Naive thymus-derived CD8-positive, alpha-beta T cell (primary cell): ENCODE measurements at regions not wholly inside any gene's neighbourhood (a gene's known extent, or its start where the extent isn't known, plus 50 kb on each side); places are given as distances from the start of the nearest gene placed in this dataset.
A peak's percentile ranks its signal among the peaks of the same experiment; 100 is the strongest.

Source experiments
- ATAC-seq, 2 donors: fragments of 150-1000 bp; cut with Tn5 transposase in 1 of 2; sonication (Bioruptor Pico), chemical (Tn5 transposase) in 1 of 2; 1 replicate in 1 of 2; 2 replicates in 1 of 2; pipeline ENCODE4 v1.10.0; 2021; ENCODE audit warnings: mild to moderate bottlenecking in 2 of 2, moderate library complexity in 2 of 2
- POLR2A ChIA-PET: fragments of 350-600 bp; sonication (Branson Sonifier 250); formaldehyde crosslinking; loops from one replicate; lab custom pipeline; 2021; ENCODE audit warnings: antibody characterized with exemption; lab: Charles Lee
- DNase-seq, 10 donors: peaks; one replicate each; pipeline versions ENCODE4 v3.0.0 to v3.0.0-alpha.2; 2020 to 2022
- H3K27ac Mint-ChIP-seq, 10 donors: one replicate each; pipeline ENCODE4 v1.8.0; 2020 to 2022; ENCODE audit warnings: mild to moderate bottlenecking in 10 of 10, mixed read lengths in 10 of 10, moderate library complexity in 4 of 10, inconsistent platforms in 1 of 10
- H3K27me3 Mint-ChIP-seq, 5 donors: one replicate each; pipeline ENCODE4 v1.8.0; 2021 to 2022; ENCODE audit warnings: mixed read lengths in 5 of 5
- H3K36me3 Mint-ChIP-seq, 3 donors: one replicate each; pipeline ENCODE4 v1.8.0; 2020 to 2022; ENCODE audit warnings: mixed read lengths in 3 of 3, mild to moderate bottlenecking in 2 of 3, inconsistent platforms in 1 of 3
- H3K4me1 Mint-ChIP-seq, 4 donors: one replicate each; pipeline ENCODE4 v1.8.0; 2021 to 2022; ENCODE audit warnings: mixed read lengths in 4 of 4
- H3K4me3 Mint-ChIP-seq, 10 donors: one replicate each; pipeline ENCODE4 v1.8.0; 2020 to 2022; ENCODE audit warnings: mild to moderate bottlenecking in 10 of 10, mixed read lengths in 10 of 10, moderate library complexity in 6 of 10, inconsistent platforms in 1 of 10
- H3K9me3 Mint-ChIP-seq, 9 donors: one replicate each; pipeline ENCODE4 v1.8.0; 2020 to 2022; ENCODE audit warnings: mixed read lengths in 9 of 9, mild to moderate bottlenecking in 3 of 9, inconsistent platforms in 1 of 9, moderate library complexity in 1 of 9

- Mint-ChIP-seq H3K36me3 (peaks cover 0 to 19% (median 9%) of the 10 kb centered on the region in 3 donors), H3K27me3 (no peaks in the 10 kb centered on the region), H3K4me1 (peaks cover 31 to 84% (median 79%) of the 10 kb centered on the region in 4 donors), H3K4me3 (no peak overlapping the region), H3K9me3 (no peaks in the 10 kb centered on the region), H3K27ac (peak overlapping the region in 1 of 10 donors; percentile 61)
- ATAC-seq (no peak), DNase-seq (no peak)
- POLR2A ChIA-PET, result interaction anchor here (0.7 to 1.3 kb wide), 2 partner anchors 14 to 21 kb away, joined by 3 to 4 read pairs; no protein-coding TSS in a partner anchor
Observed at GRCh38 chr13:74084375-74084935, 49.7 kb downstream of the KLF12 start.

- Mint-ChIP-seq H3K9me3 (no peaks in the 10 kb centered on the region), H3K27me3 (no peaks in the 10 kb centered on the region), H3K4me1 (peaks cover 27 to 81% (median 74%) of the 10 kb centered on the region in 4 donors), H3K27ac (peak overlapping the region in 5 of 10 donors; percentile 14 to 65 (median 55)), H3K36me3 (peaks cover 0 to 27% (median 17%) of the 10 kb centered on the region in 3 donors), H3K4me3 (no peak overlapping the region)
- no peak for ATAC-seq
- no peak for DNase-seq
- POLR2A ChIA-PET, result interaction anchor here (0.6 to 0.7 kb wide), 4 partner anchors 12 to 66 kb away, joined by 3 to 5 read pairs (median 4); no protein-coding TSS in a partner anchor
Observed at GRCh38 chr13:74082741-74083160, 51.5 kb downstream of the KLF12 start.

- Mint-ChIP-seq H3K9me3 (no peaks in the 10 kb centered on the region), H3K27ac (peak overlapping the region in 5 of 10 donors; percentile 23 to 79 (median 56)), H3K4me3 (no peak overlapping the region), H3K27me3 (no peaks in the 10 kb centered on the region), H3K36me3 (peaks cover 0 to 21% (median 15%) of the 10 kb centered on the region in 3 donors), H3K4me1 (peaks cover 27 to 82% (median 67%) of the 10 kb centered on the region in 4 donors)
- peak; percentile 49 to 62 for ATAC-seq
- POLR2A ChIA-PET, result interaction anchor here (1.0 to 1.1 kb wide), 2 partner anchors 10 to 11 kb away, joined by 3 to 5 read pairs; no protein-coding TSS in a partner anchor
- DNase-seq, result no peak
Observed at GRCh38 chr13:74080762-74081161, 53.4 kb downstream of the KLF12 start.

- DNase-seq (no peak), ATAC-seq (no peak)
- peak overlapping the region in 3 of 10 donors; percentile 1 to 60 (median 17) for H3K27ac Mint-ChIP-seq
- H3K9me3 Mint-ChIP-seq, result peaks cover 0 to 4% (median 0%) of the 10 kb centered on the region in 9 donors
- H3K4me3 Mint-ChIP-seq, result no peak overlapping the region
- H3K27me3 Mint-ChIP-seq, result no peaks in the 10 kb centered on the region
- POLR2A ChIA-PET, result no interaction called here
- peaks cover 4 to 21% (median 15%) of the 10 kb centered on the region in 3 donors for H3K36me3 Mint-ChIP-seq
- H3K4me1 Mint-ChIP-seq, result peaks cover 32 to 86% (median 71%) of the 10 kb centered on the region in 4 donors
Observed at GRCh38 chr13:74077792-74078191, 56.4 kb downstream of the KLF12 start.

GRCh38 chr13:74077375-74077774 lies 56.8 kb downstream of the KLF12 start:
- DNase-seq (no peak), ATAC-seq (no peak)
- peak overlapping the region in 1 of 10 donors; percentile 60 for H3K27ac Mint-ChIP-seq
- H3K4me3 Mint-ChIP-seq, result no peak overlapping the region
- peaks cover 28 to 83% (median 68%) of the 10 kb centered on the region in 4 donors for H3K4me1 Mint-ChIP-seq
- POLR2A ChIA-PET, result no interaction called here
- peaks cover 0 to 7% (median 0%) of the 10 kb centered on the region in 9 donors for H3K9me3 Mint-ChIP-seq
- no peaks in the 10 kb centered on the region for H3K27me3 Mint-ChIP-seq
- peaks cover 5 to 16% (median 15%) of the 10 kb centered on the region in 3 donors for H3K36me3 Mint-ChIP-seq

GRCh38 chr13:74074723-74075122 lies 59.5 kb downstream of the KLF12 start:
- peak overlapping the region in 7 of 10 donors; percentile 22 to 78 (median 49) for H3K27ac Mint-ChIP-seq
- POLR2A ChIA-PET, result interaction anchor here (1.1 to 2.3 kb wide), 2 partner anchors 58 to 212 kb away, joined by 6 to 10 read pairs; no protein-coding TSS in a partner anchor

GRCh38 chr13:74073274-74073673 lies 60.9 kb downstream of the KLF12 start:
- Mint-ChIP-seq H3K27ac (peak overlapping the region in 3 of 10 donors; percentile 49 to 60 (median 53)), H3K36me3 (peaks cover 0 to 5% (median 3%) of the 10 kb centered on the region in 3 donors), H3K9me3 (peaks cover 0 to 7% (median 0%) of the 10 kb centered on the region in 9 donors), H3K4me1 (peaks cover 45 to 87% (median 68%) of the 10 kb centered on the region in 4 donors), H3K4me3 (no peak overlapping the region), H3K27me3 (no peaks in the 10 kb centered on the region)
- DNase-seq (no peak), ATAC-seq (no peak)
- POLR2A ChIA-PET, result interaction anchor here (0.8 to 2.3 kb wide), 2 partner anchors 18 to 60 kb away, joined by 3 to 10 read pairs; no protein-coding TSS in a partner anchor

More at GRCh38 chr13:74074723-74075122, 59.5 kb downstream of the KLF12 start:
- DNase-seq, result no peak
- peaks cover 0 to 7% (median 0%) of the 10 kb centered on the region in 9 donors for H3K9me3 Mint-ChIP-seq
- H3K4me1 Mint-ChIP-seq, result peaks cover 38 to 84% (median 64%) of the 10 kb centered on the region in 4 donors
- H3K27me3 Mint-ChIP-seq, result no peaks in the 10 kb centered on the region
- ATAC-seq, result no peak
- H3K36me3 Mint-ChIP-seq, result peaks cover 5 to 12% (median 9%) of the 10 kb centered on the region in 3 donors
- H3K4me3 Mint-ChIP-seq, result no peak overlapping the region

GRCh38 chr13:74070513-74070912 lies 63.7 kb downstream of the KLF12 start:
- no peak for DNase-seq
- Mint-ChIP-seq H3K36me3 (peaks cover 3 to 5% (median 5%) of the 10 kb centered on the region in 3 donors), H3K27ac (peak overlapping the region; percentile 2 to 94 (median 84)), H3K4me3 (peak overlapping the region; percentile 45 to 81 (median 70)), H3K27me3 (no peaks in the 10 kb centered on the region), H3K4me1 (peaks cover 49 to 90% (median 75%) of the 10 kb centered on the region in 4 donors), H3K9me3 (peaks cover 0 to 7% (median 0%) of the 10 kb centered on the region in 9 donors)
- peak; percentile 23 to 33 for ATAC-seq
- POLR2A ChIA-PET, result interaction anchor here (0.6 to 1.5 kb wide), 12 partner anchors 8 to 1344 kb away, joined by 3 to 6 read pairs (median 4); partner anchors contain the start of gene KLF12

- H3K4me3 Mint-ChIP-seq, result peak overlapping the region; percentile 45 to 81 (median 70)
- peak; percentile 86 to 87 for ATAC-seq
- H3K4me1 Mint-ChIP-seq, result peaks cover 51 to 88% (median 75%) of the 10 kb centered on the region in 4 donors
- peaks cover 0 to 7% (median 0%) of the 10 kb centered on the region in 9 donors for H3K9me3 Mint-ChIP-seq
- peak in 9 of 10 donors; percentile 4 to 76 (median 57) for DNase-seq
- H3K36me3 Mint-ChIP-seq, result peaks cover 3 to 5% (median 5%) of the 10 kb centered on the region in 3 donors
- H3K27me3 Mint-ChIP-seq, result no peaks in the 10 kb centered on the region
- H3K27ac Mint-ChIP-seq, result peak overlapping the region; percentile 2 to 94 (median 84)
- POLR2A ChIA-PET, result interaction anchor here (0.6 to 1.5 kb wide), 11 partner anchors 8 to 216 kb away, joined by 3 to 6 read pairs (median 4); partner anchors contain the start of gene KLF12
Observed at GRCh38 chr13:74070065-74070464, 64.1 kb downstream of the KLF12 start.

GRCh38 chr13:74068471-74068870 lies 65.7 kb downstream of the KLF12 start:
- POLR2A ChIA-PET, result interaction anchor here (1.0 to 1.5 kb wide), 3 partner anchors 12 to 180 kb away, joined by 3 to 4 read pairs (median 3); no protein-coding TSS in a partner anchor
- no peaks in the 10 kb centered on the region for H3K27me3 Mint-ChIP-seq
- peak in 4 of 10 donors; percentile 6 to 32 (median 23) for DNase-seq
- peaks cover 0 to 7% (median 0%) of the 10 kb centered on the region in 9 donors for H3K9me3 Mint-ChIP-seq
- H3K36me3 Mint-ChIP-seq, result peaks cover 3 to 5% (median 5%) of the 10 kb centered on the region in 3 donors
- ATAC-seq, result peak in 1 of 2 donors; percentile 47
- peaks cover 42 to 87% (median 73%) of the 10 kb centered on the region in 4 donors for H3K4me1 Mint-ChIP-seq
- peak overlapping the region in 5 of 10 donors; percentile 5 to 76 (median 54) for H3K4me3 Mint-ChIP-seq
- H3K27ac Mint-ChIP-seq, result peak overlapping the region in 9 of 10 donors; percentile 18 to 93 (median 66)

GRCh38 chr13:74067818-74068217 lies 66.4 kb downstream of the KLF12 start:
- DNase-seq (no peak), ATAC-seq (no peak)
- peaks cover under 1 to 5% (median 3%) of the 10 kb centered on the region in 3 donors for H3K36me3 Mint-ChIP-seq
- no peaks in the 10 kb centered on the region for H3K27me3 Mint-ChIP-seq
- peak overlapping the region in 3 of 10 donors; percentile 4 to 15 (median 12) for H3K4me3 Mint-ChIP-seq
- peaks cover 46 to 87% (median 74%) of the 10 kb centered on the region in 4 donors for H3K4me1 Mint-ChIP-seq
- peak overlapping the region in 3 of 10 donors; percentile 31 to 74 (median 54) for H3K27ac Mint-ChIP-seq
- H3K9me3 Mint-ChIP-seq, result peaks cover 0 to 3% (median 0%) of the 10 kb centered on the region in 9 donors
- POLR2A ChIA-PET, result interaction anchor here (1.0 to 1.5 kb wide), 3 partner anchors 11 to 180 kb away, joined by 3 to 4 read pairs (median 3); no protein-coding TSS in a partner anchor

GRCh38 chr13:74066937-74067336 lies 67.3 kb downstream of the KLF12 start:
- Mint-ChIP-seq H3K4me3 (no peak overlapping the region), H3K27ac (peak overlapping the region in 3 of 10 donors; percentile 5 to 54 (median 14)), H3K36me3 (peaks cover 0 to 5% (median 3%) of the 10 kb centered on the region in 3 donors), H3K4me1 (peaks cover 51 to 94% (median 81%) of the 10 kb centered on the region in 4 donors), H3K27me3 (no peaks in the 10 kb centered on the region), H3K9me3 (no peaks in the 10 kb centered on the region)
- no peak for ATAC-seq
- DNase-seq, result no peak
- POLR2A ChIA-PET, result interaction anchor here (1.4 kb wide), 1 partner anchor 66 kb away, joined by 4 read pairs; no protein-coding TSS in a partner anchor
